22Rv1 (cell line): ENCODE measurements at regions not wholly inside any gene's neighbourhood (a gene's known extent, or its start where the extent isn't known, plus 50 kb on each side); places are given as distances from the start of the nearest gene placed in this dataset.

Source experiments
- H3K27ac ChIP-seq: fragments of 450-650 bp; 2 replicates; pipeline ENCODE4 v1.5.1; 2017
- ZFX ChIP-seq: fragments of 450-650 bp; IDR thresholded peaks from 2 replicates; pipeline ENCODE4 v1.6.1; 2017; ENCODE audit warnings: antibody characterized with exemption, borderline replicate concordance
- TF ChIP-seq, protein P1 (sequence below): fragments of 450-650 bp; IDR thresholded peaks from 2 replicates; pipeline ENCODE4 v1.5.1; 2017; ENCODE audit warnings: mild to moderate bottlenecking

DNA sequence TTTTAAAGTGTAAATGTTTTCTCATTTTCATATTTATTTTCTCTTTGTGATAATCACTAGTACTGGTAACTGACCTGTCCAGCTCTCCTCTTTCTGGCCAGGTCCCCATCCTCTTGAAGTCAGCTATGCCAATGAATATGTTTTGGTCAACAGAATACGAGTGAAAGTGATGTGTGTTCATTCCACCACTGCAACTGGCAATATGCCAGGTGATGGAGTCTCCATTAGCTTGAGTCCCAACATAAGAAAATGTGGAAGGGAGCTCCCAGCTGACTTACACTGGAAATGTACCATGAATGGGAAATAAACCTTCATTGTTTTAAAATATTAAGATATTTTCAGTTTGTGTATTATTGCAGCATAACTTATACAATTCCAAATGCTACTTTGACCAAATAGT, 75.8 kb downstream of the CCDC34 start:
- H3K27ac ChIP-seq, result no peak overlapping the region
- no peak for TF ChIP-seq ZFX
- TF ChIP-seq, protein P1, sequence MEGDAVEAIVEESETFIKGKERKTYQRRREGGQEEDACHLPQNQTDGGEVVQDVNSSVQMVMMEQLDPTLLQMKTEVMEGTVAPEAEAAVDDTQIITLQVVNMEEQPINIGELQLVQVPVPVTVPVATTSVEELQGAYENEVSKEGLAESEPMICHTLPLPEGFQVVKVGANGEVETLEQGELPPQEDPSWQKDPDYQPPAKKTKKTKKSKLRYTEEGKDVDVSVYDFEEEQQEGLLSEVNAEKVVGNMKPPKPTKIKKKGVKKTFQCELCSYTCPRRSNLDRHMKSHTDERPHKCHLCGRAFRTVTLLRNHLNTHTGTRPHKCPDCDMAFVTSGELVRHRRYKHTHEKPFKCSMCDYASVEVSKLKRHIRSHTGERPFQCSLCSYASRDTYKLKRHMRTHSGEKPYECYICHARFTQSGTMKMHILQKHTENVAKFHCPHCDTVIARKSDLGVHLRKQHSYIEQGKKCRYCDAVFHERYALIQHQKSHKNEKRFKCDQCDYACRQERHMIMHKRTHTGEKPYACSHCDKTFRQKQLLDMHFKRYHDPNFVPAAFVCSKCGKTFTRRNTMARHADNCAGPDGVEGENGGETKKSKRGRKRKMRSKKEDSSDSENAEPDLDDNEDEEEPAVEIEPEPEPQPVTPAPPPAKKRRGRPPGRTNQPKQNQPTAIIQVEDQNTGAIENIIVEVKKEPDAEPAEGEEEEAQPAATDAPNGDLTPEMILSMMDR, result no peak

DNA sequence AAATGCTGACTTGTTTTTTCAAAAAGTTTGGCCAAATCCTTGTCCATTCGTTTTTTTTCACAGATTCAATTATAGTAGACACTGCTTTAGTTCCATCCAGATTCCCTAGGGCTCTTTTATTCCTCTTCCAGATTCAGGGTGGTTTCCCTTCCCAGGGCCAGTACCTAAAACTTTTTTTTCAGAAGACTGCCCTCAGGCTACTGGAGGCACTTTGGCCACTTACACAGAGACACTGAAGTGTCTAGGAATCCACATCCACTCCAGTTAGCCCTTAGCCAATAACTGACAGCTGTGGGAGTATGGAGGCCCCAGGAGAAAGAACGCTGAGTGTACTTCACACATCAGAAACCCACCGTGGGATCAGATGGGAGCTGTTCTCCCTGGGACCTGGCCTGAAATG, 77.3 kb downstream of the CCDC34 start:
- no peak overlapping the region for H3K27ac ChIP-seq
- TF ChIP-seq ZFX, result no peak
- TF ChIP-seq, protein P1, result no peak

DNA sequence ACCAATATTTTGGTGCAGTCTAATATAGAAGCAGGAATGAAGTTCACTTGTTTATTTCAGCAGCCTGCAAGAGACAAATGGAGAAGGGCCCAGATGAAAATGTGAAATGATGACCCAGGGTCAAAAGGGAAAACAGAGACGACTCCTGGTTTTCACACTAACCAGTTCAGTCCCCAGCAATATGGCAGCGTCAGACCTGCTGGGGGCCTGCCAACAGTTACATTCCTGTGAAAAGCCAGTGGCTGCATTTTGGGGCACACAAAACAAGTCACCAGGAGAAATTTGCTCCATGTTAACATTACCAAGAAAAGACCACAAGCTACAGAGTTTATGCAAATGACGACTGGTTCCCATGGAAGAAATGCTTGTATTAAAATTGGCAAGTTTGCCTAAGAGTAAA, 80.2 kb downstream of the CCDC34 start:
- H3K27ac ChIP-seq, result no peak overlapping the region
- TF ChIP-seq, protein P1, result no peak
- no peak for TF ChIP-seq ZFX

DNA sequence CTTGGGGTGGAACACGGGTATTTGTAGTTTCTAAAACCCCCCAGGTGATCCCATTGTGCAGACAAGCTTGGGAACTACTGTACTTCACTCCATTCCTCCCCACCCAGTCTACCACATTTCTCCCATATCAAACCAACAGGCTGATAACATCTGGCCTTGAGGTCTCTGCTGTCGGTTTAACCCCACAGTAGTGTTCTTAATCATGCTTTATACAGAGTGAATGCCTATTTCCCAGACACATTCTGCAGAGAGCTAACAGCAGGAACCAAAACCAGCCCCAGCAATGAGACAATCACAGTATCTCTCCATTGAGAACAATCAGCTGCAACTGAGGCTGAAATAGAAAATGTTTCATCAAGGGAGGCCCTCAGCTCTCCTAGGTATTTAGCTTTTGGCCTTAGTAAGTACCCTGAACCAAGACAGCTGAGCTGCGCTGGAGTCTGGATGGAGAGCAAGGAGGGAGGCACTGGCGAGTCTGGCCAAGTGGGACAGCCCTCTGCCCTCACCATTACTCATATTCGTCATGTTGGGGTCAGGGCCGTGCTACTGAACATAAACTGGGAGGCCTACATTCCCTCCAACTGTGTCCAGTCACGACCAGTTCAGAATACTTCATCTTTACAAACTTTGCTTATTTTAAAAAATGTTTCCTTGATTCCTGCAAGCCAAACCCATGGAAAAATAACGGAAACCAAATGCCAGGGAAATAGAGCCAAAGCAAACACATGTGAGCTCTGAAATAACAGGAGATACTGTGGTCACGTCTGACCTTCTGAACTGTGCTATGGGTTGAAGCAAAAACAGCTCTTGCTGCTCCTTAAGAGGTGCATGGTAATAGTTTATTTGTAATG, 81.0 kb downstream of the CCDC34 start:
- H3K27ac ChIP-seq, result no peak overlapping the region

DNA sequence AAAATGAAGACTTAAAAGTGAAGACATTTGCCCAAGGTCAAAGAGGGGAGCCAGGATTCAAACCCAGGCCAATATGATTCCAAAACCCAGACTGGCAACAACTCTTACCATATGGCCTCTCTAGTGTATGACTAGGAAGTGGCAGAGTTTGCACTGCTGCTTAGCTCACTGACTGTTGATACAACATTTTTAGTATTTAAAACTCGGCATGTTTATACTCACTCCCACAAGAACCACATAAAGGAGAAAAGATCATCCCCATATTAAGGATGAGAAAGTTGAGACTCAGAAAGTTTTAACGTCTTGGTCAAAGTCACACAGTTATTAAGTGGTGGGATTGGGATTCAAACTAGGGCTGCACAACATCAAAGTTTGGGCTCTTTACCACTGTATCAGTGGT, 81.7 kb downstream of the CCDC34 start:
- TF ChIP-seq, protein P1, result no peak
- no peak overlapping the region for H3K27ac ChIP-seq

More for the DNA sequence above, 81.0 kb downstream of the CCDC34 start:
- TF ChIP-seq, protein P1, result no peak
- TF ChIP-seq ZFX, result no peak

DNA sequence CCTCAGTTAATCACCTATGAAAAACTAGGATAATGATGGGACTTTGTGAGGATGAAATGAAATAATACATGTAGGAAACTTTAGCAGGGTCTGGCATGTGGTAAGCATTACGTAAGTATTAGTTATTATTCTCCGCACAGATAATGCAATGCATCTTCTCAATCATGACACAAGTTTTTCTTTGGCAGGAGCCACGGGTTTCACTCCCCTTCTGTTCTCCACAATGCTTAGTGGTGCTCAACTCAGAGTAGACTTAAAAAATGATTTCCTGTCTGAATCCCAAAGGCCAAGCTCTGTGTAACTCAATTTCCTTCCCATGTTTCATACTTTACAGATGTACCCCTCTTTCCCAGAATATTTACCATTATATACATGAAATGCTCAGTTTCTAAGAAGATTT, 82.9 kb downstream of the CCDC34 start:
- TF ChIP-seq, protein P1, result no peak
- no peak for TF ChIP-seq ZFX
- H3K27ac ChIP-seq, result no peak overlapping the region

DNA sequence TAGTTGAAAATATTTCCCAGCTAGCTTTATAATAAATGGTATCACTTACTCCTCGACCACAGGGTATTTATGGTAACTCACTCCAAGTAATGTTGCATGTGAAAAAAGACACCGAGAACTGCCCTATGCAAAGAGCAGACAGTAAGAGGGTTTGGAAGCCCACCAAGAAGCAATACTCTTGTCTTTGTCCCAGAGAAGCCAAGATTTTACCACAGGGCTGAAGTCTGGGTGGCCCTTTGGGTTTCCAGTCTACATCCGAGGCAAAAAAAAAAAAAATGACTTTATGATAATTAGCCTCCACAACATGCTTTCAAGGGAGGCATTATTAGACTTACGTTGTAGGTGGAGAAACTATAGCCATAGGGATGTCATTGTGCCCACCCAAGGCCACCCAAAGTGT, 83.6 kb downstream of the CCDC34 start:
- no peak for TF ChIP-seq ZFX
- TF ChIP-seq, protein P1, result no peak
- H3K27ac ChIP-seq, result no peak overlapping the region
